ENCODE measurements at regions not wholly inside any gene's neighbourhood (a gene's known extent, or its start where the extent isn't known, plus 50 kb on each side); places are given as distances from the start of the nearest gene placed in this dataset.

- no peaks in the 10 kb centered on the region for H3K9me3 Mint-ChIP-seq
- peaks cover 25 to 45% (median 30%) of the 10 kb centered on the region in 3 experiments for H3K36me3 Mint-ChIP-seq (ENCODE audit: insufficient read depth in 1 of 3, low read depth in 3 of 3)
- no peak overlapping the region for H3K4me3 Mint-ChIP-seq
- no peak overlapping the region for H2AFZ ChIP-seq (ENCODE audit: low read length)
- WGBS (ENCODE audit: extremely low coverage, insufficient read length, low lambda C conversion rate) = no CpG with 5 or more reads among the region's 1 CpG
- no peak overlapping the region for H2BK15ac ChIP-seq (ENCODE audit: low read depth, low read length)
- H2AK5ac ChIP-seq (ENCODE audit: insufficient read length, low read length) = no peak overlapping the region
- H3K56ac ChIP-seq (ENCODE audit: insufficient read length, low read depth, low read length) = no peak overlapping the region
- H2BK120ac ChIP-seq (ENCODE audit: low read depth, low read length, poor library complexity, severe bottlenecking) = no peak overlapping the region
- H3K27ac Mint-ChIP-seq = peak overlapping the region; percentile 2 to 78 (median 71); a peak in 5 of 7 replicates
- H2BK12ac ChIP-seq (ENCODE audit: insufficient read length, low read depth, low read length) = no peak overlapping the region
- peaks cover 22% of the 10 kb centered on the region; the same call in 1 of the 2 replicates for H3K79me2 ChIP-seq (ENCODE audit: insufficient read depth, low read length)
- no peak overlapping the region for H4K91ac ChIP-seq (ENCODE audit: insufficient read length, low read depth, low read length)
- no peak overlapping the region for H3K9ac ChIP-seq (ENCODE audit: extremely low read depth, insufficient read length, low read length)
- TF ChIP-seq, protein P1, sequence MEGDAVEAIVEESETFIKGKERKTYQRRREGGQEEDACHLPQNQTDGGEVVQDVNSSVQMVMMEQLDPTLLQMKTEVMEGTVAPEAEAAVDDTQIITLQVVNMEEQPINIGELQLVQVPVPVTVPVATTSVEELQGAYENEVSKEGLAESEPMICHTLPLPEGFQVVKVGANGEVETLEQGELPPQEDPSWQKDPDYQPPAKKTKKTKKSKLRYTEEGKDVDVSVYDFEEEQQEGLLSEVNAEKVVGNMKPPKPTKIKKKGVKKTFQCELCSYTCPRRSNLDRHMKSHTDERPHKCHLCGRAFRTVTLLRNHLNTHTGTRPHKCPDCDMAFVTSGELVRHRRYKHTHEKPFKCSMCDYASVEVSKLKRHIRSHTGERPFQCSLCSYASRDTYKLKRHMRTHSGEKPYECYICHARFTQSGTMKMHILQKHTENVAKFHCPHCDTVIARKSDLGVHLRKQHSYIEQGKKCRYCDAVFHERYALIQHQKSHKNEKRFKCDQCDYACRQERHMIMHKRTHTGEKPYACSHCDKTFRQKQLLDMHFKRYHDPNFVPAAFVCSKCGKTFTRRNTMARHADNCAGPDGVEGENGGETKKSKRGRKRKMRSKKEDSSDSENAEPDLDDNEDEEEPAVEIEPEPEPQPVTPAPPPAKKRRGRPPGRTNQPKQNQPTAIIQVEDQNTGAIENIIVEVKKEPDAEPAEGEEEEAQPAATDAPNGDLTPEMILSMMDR (conservative IDR thresholded peaks at IDR 0.05) = no peak
- no peaks in the 10 kb centered on the region for H4K20me1 ChIP-seq (ENCODE audit: control insufficient read depth, insufficient read depth, insufficient read length)
- H3K4me1 Mint-ChIP-seq = peaks cover 23% of the 10 kb centered on the region in 2 experiments
- H3K27ac ChIP-seq (ENCODE audit: insufficient read length, low read depth, low read length) = peak overlapping the region; percentile 26
- no peaks in the 10 kb centered on the region for H3K23me2 ChIP-seq (ENCODE audit: insufficient read length, low read depth, low read length, poor library complexity, severe bottlenecking)
- no peak overlapping the region for H3K23ac ChIP-seq (ENCODE audit: insufficient read length, low read depth, low read length)
- H2BK5ac ChIP-seq (ENCODE audit: insufficient read length, low read length) = no peak overlapping the region
- H3K27me3 Mint-ChIP-seq (ENCODE audit: low read depth) = no peaks in the 10 kb centered on the region
- H3K14ac ChIP-seq (ENCODE audit: insufficient read depth, low read length) = no peak overlapping the region; the same call in 1 of the 2 replicates
- no peak overlapping the region for H3T11ph ChIP-seq (ENCODE audit: low read length)
- H3K27me3 ChIP-seq (ENCODE audit: insufficient read depth, low read length) = no peaks in the 10 kb centered on the region
- peaks cover 18% of the 10 kb centered on the region for H3K79me1 ChIP-seq (ENCODE audit: insufficient read depth, low read depth, low read length, poor library complexity, severe bottlenecking)
- no peak overlapping the region for H3K4me2 ChIP-seq (ENCODE audit: insufficient read depth, insufficient read length, low read length)
- no peaks in the 10 kb centered on the region for H3K9me3 ChIP-seq (ENCODE audit: control insufficient read depth, low read depth, low read length)
- H3K18ac ChIP-seq (ENCODE audit: insufficient read length, low read depth, low read length) = no peak overlapping the region
- H4K5ac ChIP-seq (ENCODE audit: insufficient read length, low read depth, low read length) = peak overlapping the region; percentile 22
- no peak overlapping the region for H4K8ac ChIP-seq (replicated peaks; ENCODE audit: insufficient read length, low read depth, low read length)
- H2BK20ac ChIP-seq (ENCODE audit: low read depth, low read length, poor library complexity, severe bottlenecking) = no peak overlapping the region
- DNase-seq = no peak
- peaks cover 9% of the 10 kb centered on the region; the same call in 1 of the 2 replicates for H3K4me1 ChIP-seq (ENCODE audit: insufficient read depth, low read length)
- no peak overlapping the region for H3K4ac ChIP-seq (ENCODE audit: low read depth, low read length)
These were observed 191.6 kb downstream of the SOX4 start for GRCh38 chr6:21785164-21785563.
